ENCODE measurements at regions not wholly inside any gene's neighbourhood (a gene's known extent, or its start where the extent isn't known, plus 50 kb on each side); places are given as distances from the start of the nearest gene placed in this dataset.

DNA sequence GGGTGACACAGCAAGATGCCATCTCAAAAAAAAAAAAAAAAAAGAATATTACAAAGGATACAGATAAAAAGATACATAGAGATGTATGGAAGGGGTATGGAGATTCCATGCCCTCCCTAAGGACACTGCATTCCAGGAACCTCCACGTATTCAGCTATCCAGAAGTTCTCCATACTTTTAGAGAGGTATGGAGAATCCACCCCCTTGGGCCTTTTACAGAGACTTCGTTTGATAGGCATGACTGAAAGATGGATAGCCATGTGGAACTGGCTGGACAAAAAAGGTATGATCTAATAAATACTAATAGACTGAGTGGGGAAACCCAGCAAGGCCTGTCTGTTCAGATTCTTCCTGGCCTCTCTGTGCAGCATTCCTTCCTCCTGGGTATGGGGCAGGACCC, 56.6 kb upstream of the DMRT1 start:
- Histone ChIP-seq H3K4me2 (ENCODE audit: low read length) (no peak overlapping the region), H3K9me2 (replicated peaks; ENCODE audit: low read length) (no peaks in the 10 kb centered on the region), H3K36me3 (ENCODE audit: low read depth, low read length) (no peaks in the 10 kb centered on the region), H3K27me3 (ENCODE audit: low read length) (no peaks in the 10 kb centered on the region), H2AFZ (ENCODE audit: low read length) (no peak overlapping the region), H3K9ac (ENCODE audit: low read length) (no peak overlapping the region), H3K4me1 (ENCODE audit: insufficient read depth, low read length) (no peaks in the 10 kb centered on the region), H3K4me3 (ENCODE audit: low read length) (no peak overlapping the region), H4K20me1 (ENCODE audit: low read length) (no peaks in the 10 kb centered on the region), H3F3A (ENCODE audit: low read length, unreplicated experiment) (no peaks in the 10 kb centered on the region), H3K9me3 (ENCODE audit: low read length) (no peaks in the 10 kb centered on the region), H3K27ac (ENCODE audit: low read length) (no peak overlapping the region), H3K79me2 (ENCODE audit: low read length) (no peaks in the 10 kb centered on the region)
- POLR2A ChIA-PET (ENCODE audit: unreplicated experiment), result no interaction called here
- BruUV-seq (replicated peaks), result no TSS peak
- no peak for ATAC-seq
- no peak for DNase-seq
- intact Hi-C loops (cut with micrococcal nuclease), result no loop called here
- CTCF ChIA-PET, result no interaction called here
- TF ChIP-seq EZH2phosphoT487 (IDR thresholded peaks at IDR 0.05; ENCODE audit: borderline replicate concordance, low read length) (no peak), EZH2 (IDR thresholded peaks at IDR 0.05; ENCODE audit: low read length, unreplicated experiment) (no peak)
- TF ChIP-seq, protein P1, sequence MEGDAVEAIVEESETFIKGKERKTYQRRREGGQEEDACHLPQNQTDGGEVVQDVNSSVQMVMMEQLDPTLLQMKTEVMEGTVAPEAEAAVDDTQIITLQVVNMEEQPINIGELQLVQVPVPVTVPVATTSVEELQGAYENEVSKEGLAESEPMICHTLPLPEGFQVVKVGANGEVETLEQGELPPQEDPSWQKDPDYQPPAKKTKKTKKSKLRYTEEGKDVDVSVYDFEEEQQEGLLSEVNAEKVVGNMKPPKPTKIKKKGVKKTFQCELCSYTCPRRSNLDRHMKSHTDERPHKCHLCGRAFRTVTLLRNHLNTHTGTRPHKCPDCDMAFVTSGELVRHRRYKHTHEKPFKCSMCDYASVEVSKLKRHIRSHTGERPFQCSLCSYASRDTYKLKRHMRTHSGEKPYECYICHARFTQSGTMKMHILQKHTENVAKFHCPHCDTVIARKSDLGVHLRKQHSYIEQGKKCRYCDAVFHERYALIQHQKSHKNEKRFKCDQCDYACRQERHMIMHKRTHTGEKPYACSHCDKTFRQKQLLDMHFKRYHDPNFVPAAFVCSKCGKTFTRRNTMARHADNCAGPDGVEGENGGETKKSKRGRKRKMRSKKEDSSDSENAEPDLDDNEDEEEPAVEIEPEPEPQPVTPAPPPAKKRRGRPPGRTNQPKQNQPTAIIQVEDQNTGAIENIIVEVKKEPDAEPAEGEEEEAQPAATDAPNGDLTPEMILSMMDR (conservative IDR thresholded peaks at IDR 0.05; ENCODE audit: low read depth, low read length), result no peak

DNA sequence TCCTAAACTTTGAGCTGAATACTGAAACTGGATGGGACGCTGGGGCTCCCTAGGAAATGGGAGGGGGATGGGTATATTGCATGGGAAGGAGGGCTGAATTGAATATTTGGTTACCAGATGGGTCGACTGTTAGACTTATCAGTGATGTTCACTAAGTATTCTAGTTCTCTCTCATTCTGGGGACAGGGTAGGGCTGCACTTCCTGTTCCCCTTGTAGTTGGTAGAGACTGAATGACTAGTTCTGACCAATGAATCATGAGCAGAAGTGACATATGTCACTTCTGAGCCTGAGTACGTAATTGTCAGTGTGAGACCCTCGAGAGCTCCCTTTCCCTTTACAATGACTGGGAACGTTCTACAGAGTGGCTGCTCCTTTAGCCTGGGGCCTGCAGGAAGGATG, 55.5 kb upstream of the DMRT1 start:
- H3K9me2 ChIP-seq (replicated peaks; ENCODE audit: low read length), result no peaks in the 10 kb centered on the region
- no TSS peak for BruUV-seq (replicated peaks)
- TF ChIP-seq EZH2 (IDR thresholded peaks at IDR 0.05; ENCODE audit: low read length, unreplicated experiment) (no peak), EZH2phosphoT487 (IDR thresholded peaks at IDR 0.05; ENCODE audit: borderline replicate concordance, low read length) (no peak)
- TF ChIP-seq, protein P1 (conservative IDR thresholded peaks at IDR 0.05; ENCODE audit: low read depth, low read length), result no peak
- no peak overlapping the region for H2AFZ ChIP-seq (ENCODE audit: low read length)
- no peaks in the 10 kb centered on the region for H3K9me3 ChIP-seq (ENCODE audit: low read length)
- no peak overlapping the region for H3K9ac ChIP-seq (ENCODE audit: low read length)
- no peaks in the 10 kb centered on the region for H3K36me3 ChIP-seq (ENCODE audit: low read depth, low read length)
- H3K27me3 ChIP-seq (ENCODE audit: low read length), result no peaks in the 10 kb centered on the region
- ATAC-seq, result no peak
- H3K4me3 ChIP-seq (ENCODE audit: low read length), result no peak overlapping the region
- no peaks in the 10 kb centered on the region for H3F3A ChIP-seq (ENCODE audit: low read length, unreplicated experiment)
- H3K4me2 ChIP-seq (ENCODE audit: low read length), result no peak overlapping the region
- intact Hi-C loops (cut with micrococcal nuclease), result no loop called here
- CTCF ChIA-PET, result no interaction called here
- no peaks in the 10 kb centered on the region for H4K20me1 ChIP-seq (ENCODE audit: low read length)
- no peaks in the 10 kb centered on the region for H3K4me1 ChIP-seq (ENCODE audit: insufficient read depth, low read length)
- no peak for DNase-seq
- no peaks in the 10 kb centered on the region for H3K79me2 ChIP-seq (ENCODE audit: low read length)
- no peak overlapping the region for H3K27ac ChIP-seq (ENCODE audit: low read length)
- POLR2A ChIA-PET (ENCODE audit: unreplicated experiment), result no interaction called here

DNA sequence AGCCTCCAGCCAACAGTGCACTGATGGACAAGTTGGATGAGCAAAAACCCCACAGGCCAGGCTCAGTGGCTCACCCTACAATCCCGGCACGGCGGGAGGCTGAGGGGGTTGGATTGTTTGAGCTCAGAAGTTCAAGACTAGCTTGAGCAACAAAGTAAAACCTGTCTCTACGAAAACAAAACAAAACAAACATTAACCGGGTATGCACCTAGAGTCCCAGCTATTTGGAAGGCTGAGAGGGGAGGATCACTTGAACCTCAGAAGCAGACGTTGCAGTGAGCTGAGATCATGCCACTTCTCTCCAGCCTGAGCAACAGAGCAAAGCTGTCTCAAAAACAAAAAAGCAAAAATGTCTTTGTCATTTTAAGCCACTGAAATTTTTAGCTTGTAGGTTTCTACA, 55.1 kb upstream of the DMRT1 start:
- no peak for TF ChIP-seq EZH2phosphoT487 (IDR thresholded peaks at IDR 0.05; ENCODE audit: borderline replicate concordance, low read length)
- TF ChIP-seq, protein P1 (conservative IDR thresholded peaks at IDR 0.05; ENCODE audit: low read depth, low read length), result no peak
- no peak for TF ChIP-seq EZH2 (IDR thresholded peaks at IDR 0.05; ENCODE audit: low read length, unreplicated experiment)
- ChIA-PET POLR2A (ENCODE audit: unreplicated experiment) (no interaction called here), CTCF (no interaction called here)
- Histone ChIP-seq H3K4me1 (ENCODE audit: insufficient read depth, low read length) (no peaks in the 10 kb centered on the region), H3K4me2 (ENCODE audit: low read length) (no peak overlapping the region), H3K9me2 (replicated peaks; ENCODE audit: low read length) (no peaks in the 10 kb centered on the region), H3K9ac (ENCODE audit: low read length) (no peak overlapping the region), H3K9me3 (ENCODE audit: low read length) (no peaks in the 10 kb centered on the region), H4K20me1 (ENCODE audit: low read length) (no peaks in the 10 kb centered on the region), H3K27ac (ENCODE audit: low read length) (no peak overlapping the region), H2AFZ (ENCODE audit: low read length) (no peak overlapping the region), H3K4me3 (ENCODE audit: low read length) (no peak overlapping the region), H3K79me2 (ENCODE audit: low read length) (no peaks in the 10 kb centered on the region), H3K36me3 (ENCODE audit: low read depth, low read length) (no peaks in the 10 kb centered on the region), H3K27me3 (ENCODE audit: low read length) (no peaks in the 10 kb centered on the region), H3F3A (ENCODE audit: low read length, unreplicated experiment) (no peaks in the 10 kb centered on the region)
- DNase-seq, result no peak
- BruUV-seq (replicated peaks), result no TSS peak
- no peak for ATAC-seq
- intact Hi-C loops (cut with micrococcal nuclease), result no loop called here
